H1 (cell line): ENCODE measurements at regions not wholly inside any gene's neighbourhood (a gene's known extent, or its start where the extent isn't known, plus 50 kb on each side); places are given as distances from the start of the nearest gene placed in this dataset.

Experiments
- CTCF ChIP-seq, 3 experiments: IDR thresholded peaks; 1 replicate in 2 of 3; 2 replicates in 1 of 3; pipeline versions ENCODE4 v1.5.1 to v1.6.1; 2011; ENCODE audit warnings: low read length in 3 of 3, mild to moderate bottlenecking in 3 of 3, inconsistent platforms in 2 of 3, low read depth in 1 of 3, moderate library complexity in 1 of 3; ENCODE audit not compliant: insufficient read depth in 1 of 3; ENCODE audit errors: control extremely low read depth in 1 of 3
- GTF2F1 ChIP-seq: IDR thresholded peaks from 2 replicates; pipeline ENCODE4 v1.6.1; 2012; ENCODE audit warnings: low read depth, low read length, improper control_type of control experiment, borderline replicate concordance
- POLR2A ChIP-seq, 2 experiments: IDR thresholded peaks; 1 replicate in 1 of 2; 2 replicates in 1 of 2; pipeline ENCODE4 v1.6.1; 2011; ENCODE audit warnings: low read depth in 2 of 2, low read length in 2 of 2, mild to moderate bottlenecking in 2 of 2; ENCODE audit errors: control extremely low read depth in 1 of 2
- POLR2AphosphoS5 ChIP-seq: IDR thresholded peaks from 2 replicates; pipeline ENCODE4 v1.6.1; 2011; ENCODE audit warnings: low read depth, low read length
- TCF12 ChIP-seq: IDR thresholded peaks from 2 replicates; pipeline ENCODE4 v1.6.1; 2011; ENCODE audit warnings: low read depth, mild to moderate bottlenecking, low read length

- TF ChIP-seq CTCF (IDR thresholded peaks at IDR 0.05; ENCODE audit: control extremely low read depth in 1 of 3, insufficient read depth in 1 of 3, low read depth in 1 of 3, low read length in 3 of 3) (no peak), POLR2A (IDR thresholded peaks at IDR 0.05; ENCODE audit: control extremely low read depth in 1 of 2, low read depth in 2 of 2, low read length in 2 of 2) (no peak), GTF2F1 (no peak), TCF12 (no peak), POLR2AphosphoS5 (no peak)
These were observed 454.1 kb upstream of the NOX3 start for GRCh38 chr6:155909710-155910109.
